ENCODE measurements at regions not wholly inside any gene's neighbourhood (a gene's known extent, or its start where the extent isn't known, plus 50 kb on each side); places are given as distances from the start of the nearest gene placed in this dataset.

- DNase-seq, result no peak
- no peak for TF ChIP-seq GATA1 (IDR thresholded peaks at IDR 0.05; ENCODE audit: low read depth, low read length)
- TF ChIP-seq POLR2A (IDR thresholded peaks at IDR 0.05; ENCODE audit: low read length), result no peak
Measured at GRCh38 chr20:4504814-4505213, 181.4 kb upstream of the PRNP start.

DNA sequence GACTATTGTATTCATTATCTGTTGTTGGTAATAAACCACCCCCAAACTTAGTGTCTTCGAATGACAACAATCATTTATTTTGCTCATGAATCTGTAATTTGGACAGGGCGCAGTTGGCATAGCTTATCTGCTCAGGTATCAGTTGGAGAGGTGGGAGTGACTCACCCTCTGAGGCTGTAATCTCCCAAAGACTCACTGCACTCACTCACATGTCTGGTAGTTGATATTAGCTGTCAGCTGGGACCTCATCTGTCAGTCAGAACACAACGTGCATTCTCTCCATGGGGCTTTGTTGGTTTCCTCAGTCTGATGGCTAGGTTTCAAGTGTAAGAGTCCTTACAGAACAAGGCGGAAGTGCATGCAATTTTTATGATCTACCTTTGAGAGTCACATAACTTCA lies 183.5 kb upstream of the PRNP start:
- DNase-seq, result no peak
- no peak for TF ChIP-seq GATA1 (IDR thresholded peaks at IDR 0.05; ENCODE audit: low read depth, low read length)
- no peak for TF ChIP-seq POLR2A (IDR thresholded peaks at IDR 0.05; ENCODE audit: low read length)

DNA sequence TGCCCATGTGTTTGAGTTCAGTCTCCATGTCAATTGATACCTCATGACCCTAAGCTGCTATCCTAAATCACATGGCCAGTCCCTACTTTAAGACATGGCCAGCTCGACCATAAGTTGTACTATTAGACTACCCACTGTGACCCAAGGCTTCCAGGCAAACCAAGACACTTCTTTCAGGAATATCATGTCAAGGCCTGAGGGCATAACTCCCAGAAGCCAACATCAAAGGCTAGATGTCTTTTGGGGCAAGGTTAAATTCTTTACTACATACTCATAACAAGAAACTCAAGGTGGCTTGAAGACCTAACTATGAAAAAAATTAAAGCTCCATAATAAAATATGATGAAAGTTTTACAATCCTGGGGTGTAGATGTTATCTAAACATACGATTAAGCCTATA lies 192.9 kb upstream of the PRNP start:
- TF ChIP-seq POLR2A (IDR thresholded peaks at IDR 0.05; ENCODE audit: low read length) (no peak), GATA1 (IDR thresholded peaks at IDR 0.05; ENCODE audit: low read depth, low read length) (no peak)
- no peak for DNase-seq

DNA sequence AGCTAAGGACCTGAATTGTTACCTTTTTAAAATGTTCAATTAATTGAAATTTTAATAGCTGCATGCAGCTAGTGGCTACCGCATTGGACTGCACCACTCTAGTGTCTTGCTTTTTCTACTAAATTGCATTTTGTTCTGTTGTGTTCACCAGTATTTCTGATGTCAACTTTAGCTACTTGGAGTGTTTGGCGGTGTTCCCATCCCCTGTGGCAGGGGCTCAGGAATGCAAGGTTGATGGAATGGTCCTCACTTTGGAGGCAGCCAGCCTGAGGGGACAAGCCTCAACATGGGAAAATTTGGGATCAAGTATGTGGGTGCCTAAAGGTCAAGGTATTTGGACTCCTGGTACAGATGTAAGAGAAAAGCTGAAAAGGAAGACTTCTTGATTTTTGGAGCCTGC lies 194.6 kb upstream of the PRNP start:
- DNase-seq, result no peak
- TF ChIP-seq POLR2A (IDR thresholded peaks at IDR 0.05; ENCODE audit: low read length) (no peak), GATA1 (IDR thresholded peaks at IDR 0.05; ENCODE audit: low read depth, low read length) (no peak)

DNA sequence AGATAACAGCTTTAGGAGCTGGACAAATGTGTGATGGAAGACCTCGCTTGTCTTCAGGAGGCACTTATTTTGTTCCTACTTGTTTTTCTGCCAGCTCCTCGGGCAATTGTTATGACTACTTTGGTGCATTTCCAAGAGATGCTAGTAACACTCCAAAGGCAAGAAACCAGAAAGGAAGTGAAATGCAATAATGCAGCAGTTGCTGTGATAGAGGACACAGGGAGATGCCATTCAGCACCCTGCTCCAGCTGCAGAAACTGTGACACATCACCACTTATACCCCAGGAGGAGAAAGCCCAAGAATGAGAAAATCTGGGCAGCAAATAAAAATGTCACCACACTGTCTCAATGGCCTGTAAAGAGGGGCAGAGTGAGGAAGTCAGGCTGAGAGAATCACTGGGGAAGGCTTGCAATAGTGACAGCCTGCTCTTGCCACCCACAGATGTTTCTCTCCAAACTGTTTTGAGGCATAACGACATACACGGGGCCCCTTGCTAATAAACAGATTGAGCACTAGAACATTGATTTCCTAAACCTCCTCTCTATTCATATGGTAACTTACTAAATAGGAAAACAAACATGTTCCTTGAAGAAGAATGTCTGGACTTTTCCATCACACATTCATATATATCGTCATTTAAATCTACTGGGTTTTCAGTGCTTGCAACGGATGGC lies 195.5 kb upstream of the PRNP start:
- no peak for DNase-seq
- TF ChIP-seq GATA1 (IDR thresholded peaks at IDR 0.05; ENCODE audit: low read depth, low read length) (no peak), POLR2A (IDR thresholded peaks at IDR 0.05; ENCODE audit: low read length) (no peak)

DNA sequence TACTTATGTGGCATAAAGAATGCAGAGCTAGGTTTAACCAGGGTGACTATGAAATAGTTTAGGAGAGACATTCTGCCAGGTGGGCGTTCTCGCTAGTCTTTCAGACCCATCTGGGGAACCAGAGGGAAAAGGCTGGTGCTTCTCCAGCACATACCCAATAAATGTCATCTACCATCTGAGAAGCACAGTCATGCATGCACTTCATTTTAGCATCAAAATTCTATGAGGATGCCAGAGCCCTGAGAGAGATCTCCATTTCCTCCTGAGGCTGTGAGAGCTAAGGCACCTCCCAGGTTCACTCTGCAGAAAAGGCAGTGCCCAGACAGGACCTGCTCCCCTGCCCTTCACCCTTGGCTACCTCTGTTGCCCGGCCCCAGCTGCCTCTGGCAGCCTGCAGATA lies 196.2 kb upstream of the PRNP start:
- DNase-seq, result no peak
- TF ChIP-seq GATA1 (IDR thresholded peaks at IDR 0.05; ENCODE audit: low read depth, low read length) (no peak), POLR2A (IDR thresholded peaks at IDR 0.05; ENCODE audit: low read length) (no peak)

DNA sequence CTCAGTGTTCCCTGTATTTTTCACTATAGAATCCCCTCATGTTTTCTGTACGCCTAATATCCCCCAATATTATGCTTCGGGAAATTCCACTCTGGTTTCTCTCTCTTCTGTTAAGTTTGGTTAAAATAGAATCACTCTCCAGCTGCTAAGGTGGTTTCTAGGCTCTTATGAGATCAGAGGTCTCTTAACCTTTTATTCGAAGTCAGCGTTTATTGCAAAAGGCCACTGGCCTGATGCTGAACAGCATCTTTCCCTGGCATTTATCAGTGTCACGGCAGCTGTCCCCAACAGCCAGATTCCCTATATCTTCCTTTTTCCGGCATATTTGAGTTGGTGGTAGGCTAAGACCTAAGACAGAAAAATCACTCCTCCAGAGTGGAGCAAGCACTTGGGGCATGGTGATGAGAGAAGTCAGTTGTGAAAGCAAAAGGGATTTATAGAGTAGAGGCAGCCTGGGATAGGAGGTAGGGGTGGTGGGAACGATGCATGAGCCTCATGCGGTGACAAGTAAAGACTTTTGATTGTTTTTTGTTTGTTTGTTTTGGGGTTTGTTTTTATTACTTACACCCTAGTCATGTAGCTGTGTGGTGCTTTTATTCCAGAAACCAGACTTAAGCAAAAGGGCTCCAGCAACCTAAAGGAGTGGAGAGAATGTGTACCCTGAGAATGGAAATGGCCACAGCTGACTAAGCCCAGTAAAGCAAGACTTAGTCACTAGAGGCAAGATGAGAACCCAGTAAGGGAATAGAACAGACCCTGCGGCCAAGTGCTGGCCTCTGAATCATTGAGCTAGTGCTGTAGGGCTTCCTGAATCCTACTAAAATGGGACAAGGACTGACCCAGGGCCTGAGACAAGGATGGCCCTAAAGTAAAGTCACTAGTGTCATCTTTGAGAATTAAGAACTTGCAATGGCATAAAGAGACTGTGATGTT lies 197.6 kb upstream of the PRNP start:
- no peak for TF ChIP-seq GATA1 (IDR thresholded peaks at IDR 0.05; ENCODE audit: low read depth, low read length)
- TF ChIP-seq POLR2A (IDR thresholded peaks at IDR 0.05; ENCODE audit: low read length), result no peak

DNA sequence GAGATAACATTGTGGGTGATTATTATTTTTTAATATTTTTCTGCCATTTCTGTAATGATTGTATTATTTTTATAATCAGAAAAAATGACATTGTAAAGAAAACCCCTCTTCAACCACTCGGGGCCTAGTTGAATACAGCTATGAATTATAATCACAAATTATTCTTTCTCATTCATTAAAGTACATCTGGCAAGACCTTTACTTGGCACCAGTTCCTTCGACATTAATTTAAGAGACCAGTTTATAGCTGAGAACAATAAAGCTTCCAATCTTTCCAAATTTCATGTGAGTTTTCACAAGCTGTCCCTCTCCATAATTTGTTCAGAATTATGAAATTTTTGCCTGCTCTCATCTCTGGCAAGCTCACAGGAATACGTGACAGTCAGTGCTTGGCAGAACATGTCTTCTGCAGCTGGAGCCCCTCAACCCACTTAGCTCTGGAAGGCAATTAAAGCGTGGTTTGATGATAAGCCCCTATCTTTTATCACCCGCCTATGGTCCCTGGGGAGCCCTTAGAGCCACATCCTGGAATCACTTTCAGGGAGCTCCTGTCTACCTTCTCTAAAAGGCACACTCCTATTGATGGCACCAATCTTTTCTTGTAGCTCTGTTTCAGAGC lies 201.8 kb upstream of the PRNP start:
- no peak for DNase-seq
- TF ChIP-seq POLR2A (IDR thresholded peaks at IDR 0.05; ENCODE audit: low read length) (no peak), GATA1 (IDR thresholded peaks at IDR 0.05; ENCODE audit: low read depth, low read length) (no peak)

More for the DNA sequence above, 197.6 kb upstream of the PRNP start:
- no peak for DNase-seq

DNA sequence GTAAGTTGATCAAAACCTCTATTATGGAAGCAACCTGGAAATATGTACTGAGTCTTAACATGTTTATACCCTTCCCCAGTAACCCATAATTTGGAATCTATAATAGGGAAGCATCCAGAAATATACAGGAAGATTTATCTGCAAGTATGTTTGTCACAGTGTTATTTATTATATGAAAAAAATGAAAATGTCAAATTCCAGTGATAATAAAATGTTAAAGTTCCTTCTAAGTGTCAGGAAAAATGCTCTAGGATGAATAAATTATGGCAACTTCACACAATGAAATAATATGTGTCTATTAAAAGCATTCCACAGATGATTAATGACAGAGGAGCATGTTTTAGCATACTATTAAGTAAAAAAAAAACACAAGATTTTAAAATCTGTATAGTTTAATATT lies 202.3 kb upstream of the PRNP start:
- no peak for DNase-seq
- no peak for TF ChIP-seq GATA1 (IDR thresholded peaks at IDR 0.05; ENCODE audit: low read depth, low read length)
- TF ChIP-seq POLR2A (IDR thresholded peaks at IDR 0.05; ENCODE audit: low read length), result no peak

GRCh38 chr20:4483486-4483885 lies 202.8 kb upstream of the PRNP start:
- no peak for DNase-seq
- TF ChIP-seq POLR2A (IDR thresholded peaks at IDR 0.05; ENCODE audit: low read length) (no peak), GATA1 (IDR thresholded peaks at IDR 0.05; ENCODE audit: low read depth, low read length) (no peak)

GRCh38 chr20:4480104-4480503 lies 206.2 kb upstream of the PRNP start:
- DNase-seq, result no peak
- TF ChIP-seq GATA1 (IDR thresholded peaks at IDR 0.05; ENCODE audit: low read depth, low read length) (no peak), POLR2A (IDR thresholded peaks at IDR 0.05; ENCODE audit: low read length) (no peak)

GRCh38 chr20:4476903-4477500 lies 209.3 kb upstream of the PRNP start:
- TF ChIP-seq GATA1 (IDR thresholded peaks at IDR 0.05; ENCODE audit: low read depth, low read length) (no peak), POLR2A (IDR thresholded peaks at IDR 0.05; ENCODE audit: low read length) (no peak)
- no peak for DNase-seq

- no peak for DNase-seq
- TF ChIP-seq POLR2A (IDR thresholded peaks at IDR 0.05; ENCODE audit: low read length) (no peak), GATA1 (IDR thresholded peaks at IDR 0.05; ENCODE audit: low read depth, low read length) (no peak)
Measured at GRCh38 chr20:4472906-4473305, 213.3 kb upstream of the PRNP start.

DNA sequence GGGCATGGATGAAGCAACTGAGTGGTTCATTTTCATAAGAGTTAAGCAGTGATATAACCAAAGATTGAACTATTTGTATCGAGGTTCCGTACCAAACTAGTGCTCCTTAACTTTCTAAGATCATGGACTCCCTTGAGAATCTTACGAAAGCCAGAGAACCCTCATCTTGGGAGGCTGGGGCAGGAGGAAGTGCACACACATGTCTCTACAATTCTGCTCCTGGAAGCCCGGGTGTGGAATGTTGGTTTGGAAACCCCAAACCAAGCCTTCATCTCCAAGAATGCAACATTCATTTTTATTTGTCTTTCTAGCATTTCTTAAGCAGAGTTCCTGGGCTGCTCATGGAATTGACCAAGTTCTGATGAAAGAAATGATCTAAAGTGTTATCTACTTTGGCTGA lies 215.0 kb upstream of the PRNP start:
- TF ChIP-seq GATA1 (IDR thresholded peaks at IDR 0.05; ENCODE audit: low read depth, low read length), result no peak
- TF ChIP-seq POLR2A (IDR thresholded peaks at IDR 0.05; ENCODE audit: low read length), result no peak
- DNase-seq, result no peak

Measured in erythroblast (primary cell).